ENCODE measurements at regions not wholly inside any gene's neighbourhood (a gene's known extent, or its start where the extent isn't known, plus 50 kb on each side); places are given as distances from the start of the nearest gene placed in this dataset.

GRCh38 chr1:24985737-24986136 is 55.7 kb upstream of the RUNX3 start:
- no peaks in the 10 kb centered on the region for H3K9me3 ChIP-seq
- H3K4me3 ChIP-seq, result no peak overlapping the region
- no peaks in the 10 kb centered on the region for H3K4me1 ChIP-seq (ENCODE audit: low read depth)
- no peaks in the 10 kb centered on the region for H3K36me3 ChIP-seq (ENCODE audit: low read depth)
- no peak for DNase-seq
- intact Hi-C loops (cut with DNase I, micrococcal nuclease), result no loop called here
- ATAC-seq, result no peak
- no peak for TF ChIP-seq CTCF (IDR thresholded peaks at IDR 0.05)

GRCh38 chr1:24984800-24985522 is 54.9 kb upstream of the RUNX3 start:
- DNase-seq, result peak in 1 of 3 donors; percentile 17
- TF ChIP-seq CTCF (IDR thresholded peaks at IDR 0.05), result no peak
- no peaks in the 10 kb centered on the region for H3K4me1 ChIP-seq (ENCODE audit: low read depth)
- intact Hi-C loops (cut with DNase I, micrococcal nuclease), result no loop called here
- H3K36me3 ChIP-seq (ENCODE audit: low read depth), result no peaks in the 10 kb centered on the region
- H3K4me3 ChIP-seq, result no peak overlapping the region
- peak; percentile 61 for ATAC-seq
- no peaks in the 10 kb centered on the region for H3K9me3 ChIP-seq

- TF ChIP-seq CTCF (IDR thresholded peaks at IDR 0.05), result no peak
- H3K4me3 ChIP-seq, result no peak overlapping the region
- no peaks in the 10 kb centered on the region for H3K9me3 ChIP-seq
- H3K36me3 ChIP-seq (ENCODE audit: low read depth), result no peaks in the 10 kb centered on the region
- H3K4me1 ChIP-seq (ENCODE audit: low read depth), result no peaks in the 10 kb centered on the region
- DNase-seq, result no peak
- peak; percentile 8 for ATAC-seq
- intact Hi-C loops (cut with DNase I, micrococcal nuclease), result no loop called here
These were observed 54.2 kb upstream of the RUNX3 start for GRCh38 chr1:24984300-24984699.

GRCh38 chr1:24983006-24983680 is 53.1 kb upstream of the RUNX3 start:
- no peak for ATAC-seq
- no peaks in the 10 kb centered on the region for H3K9me3 ChIP-seq
- no peak overlapping the region for H3K4me3 ChIP-seq
- intact Hi-C loops (cut with DNase I, micrococcal nuclease), result no loop called here
- no peak for DNase-seq
- no peak for TF ChIP-seq CTCF (IDR thresholded peaks at IDR 0.05)
- no peaks in the 10 kb centered on the region for H3K4me1 ChIP-seq (ENCODE audit: low read depth)
- H3K36me3 ChIP-seq (ENCODE audit: low read depth), result no peaks in the 10 kb centered on the region

- intact Hi-C loops (cut with DNase I, micrococcal nuclease), result no loop called here
- DNase-seq (no peak), ATAC-seq (no peak)
- no peak for TF ChIP-seq CTCF (IDR thresholded peaks at IDR 0.05)
- Histone ChIP-seq H3K9me3 (no peaks in the 10 kb centered on the region), H3K36me3 (ENCODE audit: low read depth) (no peaks in the 10 kb centered on the region), H3K4me3 (no peak overlapping the region), H3K4me1 (ENCODE audit: low read depth) (no peaks in the 10 kb centered on the region)
These were observed 51.5 kb upstream of the RUNX3 start for GRCh38 chr1:24981631-24982005.

Measured in mucosa of descending colon (tissue), 3 donors.